Thoracic aorta (tissue), 2 donors: ENCODE measurements at regions not wholly inside any gene's neighbourhood (a gene's known extent, or its start where the extent isn't known, plus 50 kb on each side); places are given as distances from the start of the nearest gene placed in this dataset.
"Not testable (repeated sequence)": the region's sequence is repeated elsewhere in the genome, so short reads cannot be mapped to it uniquely, and the experiment has no call there.

Source experiments
- ATAC-seq: fragments of 150-250 bp; one replicate; pipeline ENCODE4 v1.8.0; 2017; ENCODE audit warnings: low read depth; ENCODE audit not compliant: insufficient number of reproducible peaks, low FRiP score
- DNase-seq: peaks from one replicate; pipeline ENCODE4 v3.0.0-alpha.2; 2020; ENCODE audit warnings: low spot score
- H3K27ac ChIP-seq, 2 donors: fragments of 200-600 bp; sonication (generic); 1 replicate in 1 of 2; 2 replicates in 1 of 2; pipeline ENCODE4 v1.5.1; 2016; ENCODE audit warnings: mild to moderate bottlenecking in 2 of 2, moderate library complexity in 2 of 2
- H3K27me3 ChIP-seq: fragments of 200-600 bp; sonication (generic); replicated peaks from 2 replicates; pipeline ENCODE4 v1.6.0; 2016; ENCODE audit warnings: mild to moderate bottlenecking; ENCODE audit not compliant: insufficient read depth
- H3K36me3 ChIP-seq: fragments of 200-600 bp; sonication (generic); one replicate; pipeline ENCODE4 v1.5.1; 2016
- H3K4me1 ChIP-seq, 2 donors: fragments of 200-600 bp; sonication (generic); 1 replicate in 1 of 2; 2 replicates in 1 of 2; pipeline versions ENCODE4 v1.5.1 to v1.6.0; 2016; ENCODE audit warnings: low read depth in 2 of 2, mild to moderate bottlenecking in 1 of 2; ENCODE audit not compliant: control insufficient read depth in 1 of 2
- H3K4me3 ChIP-seq: fragments of 200-600 bp; sonication (generic); 2 replicates; pipeline ENCODE4 v1.5.1; 2016; ENCODE audit warnings: mild to moderate bottlenecking
- H3K9me3 ChIP-seq: fragments of 200-600 bp; sonication (generic); 2 replicates; pipeline ENCODE4 v1.5.1; 2016
- CTCF ChIP-seq: fragments of 200-600 bp; sonication (generic); IDR thresholded peaks from one replicate; pipeline ENCODE4 v1.5.1; 2019; ENCODE audit warnings: antibody characterized with exemption

GRCh38 chr10:53361281-53361680, 588.7 kb upstream of the MBL2 start:
- no peak for TF ChIP-seq CTCF
- Histone ChIP-seq H3K36me3 (no peaks in the 10 kb centered on the region), H3K4me1 (no peaks in the 10 kb centered on the region), H3K9me3 (no peaks in the 10 kb centered on the region), H3K27me3 (no peaks in the 10 kb centered on the region), H3K27ac (no peak overlapping the region), H3K4me3 (no peak overlapping the region)
- ATAC-seq = no peak
- no peak for DNase-seq

- H3K4me1 ChIP-seq, DNase-seq, H3K27ac ChIP-seq, H3K36me3 ChIP-seq, ATAC-seq, H3K4me3 ChIP-seq, H3K27me3 ChIP-seq, H3K9me3 ChIP-seq: not testable (repeated sequence)
Measured at GRCh38 chr10:53358978-53359377, 586.4 kb upstream of the MBL2 start.

- H3K27me3 ChIP-seq = no peaks in the 10 kb centered on the region
- no peak for TF ChIP-seq CTCF
- H3K4me3 ChIP-seq = no peak overlapping the region
- H3K9me3 ChIP-seq = no peaks in the 10 kb centered on the region
- no peaks in the 10 kb centered on the region for H3K4me1 ChIP-seq
- H3K36me3 ChIP-seq = no peaks in the 10 kb centered on the region
- no peak overlapping the region for H3K27ac ChIP-seq
- no peak for ATAC-seq
- DNase-seq = no peak
Measured at GRCh38 chr10:53358536-53358935, 586.0 kb upstream of the MBL2 start.

GRCh38 chr10:53357587-53357986, 585.0 kb upstream of the MBL2 start:
- H3K27ac ChIP-seq = no peak overlapping the region
- ATAC-seq (no peak), DNase-seq (no peak)
- H3K4me1 ChIP-seq = no peaks in the 10 kb centered on the region
- no peaks in the 10 kb centered on the region for H3K27me3 ChIP-seq
- no peak for TF ChIP-seq CTCF
- no peaks in the 10 kb centered on the region for H3K36me3 ChIP-seq
- no peaks in the 10 kb centered on the region for H3K9me3 ChIP-seq
- H3K4me3 ChIP-seq = no peak overlapping the region

GRCh38 chr10:53356616-53357349, 584.2 kb upstream of the MBL2 start:
- TF ChIP-seq CTCF = no peak
- H3K36me3 ChIP-seq = no peaks in the 10 kb centered on the region
- H3K4me1 ChIP-seq = no peaks in the 10 kb centered on the region
- H3K27me3 ChIP-seq = no peaks in the 10 kb centered on the region
- ATAC-seq (no peak), DNase-seq (no peak)
- H3K4me3 ChIP-seq = no peak overlapping the region
- no peak overlapping the region for H3K27ac ChIP-seq
- no peaks in the 10 kb centered on the region for H3K9me3 ChIP-seq

GRCh38 chr10:53342531-53342930, 569.9 kb upstream of the MBL2 start:
- not testable (repeated sequence) for ATAC-seq, H3K4me3 ChIP-seq, H3K27me3 ChIP-seq, H3K9me3 ChIP-seq, DNase-seq, H3K4me1 ChIP-seq, H3K36me3 ChIP-seq, H3K27ac ChIP-seq

GRCh38 chr10:53338199-53338598, 565.6 kb upstream of the MBL2 start:
- H3K27ac ChIP-seq, H3K4me1 ChIP-seq, H3K9me3 ChIP-seq, H3K36me3 ChIP-seq, H3K4me3 ChIP-seq, H3K27me3 ChIP-seq, DNase-seq, ATAC-seq: not testable (repeated sequence)

GRCh38 chr10:53335803-53336422, 563.3 kb upstream of the MBL2 start:
- not testable (repeated sequence) for ATAC-seq

More at GRCh38 chr10:53335803-53336422, 563.3 kb upstream of the MBL2 start:
- H3K27ac ChIP-seq, H3K36me3 ChIP-seq, H3K9me3 ChIP-seq, H3K4me1 ChIP-seq, DNase-seq, H3K27me3 ChIP-seq, H3K4me3 ChIP-seq: not testable (repeated sequence)
